SK-N-SH treated with all-trans-retinoic acid at 6 μM for 48 hours (cell line): ENCODE measurements at regions not wholly inside any gene's neighbourhood (a gene's known extent, or its start where the extent isn't known, plus 50 kb on each side); places are given as distances from the start of the nearest gene placed in this dataset.

ENCODE experiments used
- ATAC-seq: fragments of 200-7000 bp; cut with Tn5 transposase; 3 replicates; pipeline ENCODE4 v1.9.1; 2020; ENCODE audit warnings: mild to moderate bottlenecking, moderate library complexity
- ARNTL ChIP-seq: fragments of 450-650 bp; formaldehyde crosslinking; IDR thresholded peaks from 2 replicates; pipeline ENCODE4 v1.5.0; 2020; ENCODE audit warnings: low read depth, mild to moderate bottlenecking, moderate library complexity, borderline replicate concordance
- CSDC2 ChIP-seq: fragments of 250-450 bp; sonication (Bioruptor Pico); IDR thresholded peaks from 2 replicates; pipeline ENCODE4 v1.5.0; 2020; ENCODE audit warnings: mild to moderate bottlenecking, moderate library complexity
- ESRRG ChIP-seq: fragments of 250-450 bp; sonication (Bioruptor Pico); IDR thresholded peaks from 2 replicates; pipeline ENCODE4 v1.6.1; 2021; ENCODE audit warnings: mild to moderate bottlenecking
- GLIS3 ChIP-seq: fragments of 250-450 bp; sonication (Bioruptor Pico); IDR thresholded peaks from 2 replicates; pipeline ENCODE4 v1.5.0; 2020; ENCODE audit warnings: mild to moderate bottlenecking, moderate library complexity
- PPARA ChIP-seq: fragments of 250-450 bp; sonication (Bioruptor Pico); IDR thresholded peaks from 2 replicates; pipeline ENCODE4 v1.5.0; 2020; ENCODE audit warnings: mild to moderate bottlenecking, borderline replicate concordance
- RARB ChIP-seq: fragments of 250-450 bp; sonication (Bioruptor Pico); IDR thresholded peaks from 2 replicates; pipeline ENCODE4 v1.8.0; 2021; ENCODE audit warnings: mild to moderate bottlenecking, moderate library complexity
- SNAI2 ChIP-seq: fragments of 250-450 bp; sonication (Bioruptor Pico); IDR thresholded peaks from 2 replicates; pipeline ENCODE4 v1.5.0; 2020; ENCODE audit warnings: mild to moderate bottlenecking, moderate library complexity
- TCF4 ChIP-seq: fragments of 250-450 bp; sonication (Bioruptor Pico); IDR thresholded peaks from 2 replicates; pipeline ENCODE4 v1.8.0; 2021; ENCODE audit warnings: mild to moderate bottlenecking, moderate library complexity, borderline replicate concordance
- TOX ChIP-seq: fragments of 250-450 bp; sonication (Bioruptor Pico); IDR thresholded peaks from 2 replicates; pipeline ENCODE4 v1.8.0; 2021; ENCODE audit warnings: mild to moderate bottlenecking, moderate library complexity, borderline replicate concordance
- ZFP3 ChIP-seq: fragments of 250-450 bp; sonication (Bioruptor Pico); IDR thresholded peaks from 2 replicates; pipeline ENCODE4 v1.5.0; 2020; ENCODE audit warnings: mild to moderate bottlenecking, moderate library complexity
- ZFP30 ChIP-seq: fragments of 450-650 bp; formaldehyde crosslinking; IDR thresholded peaks from 2 replicates; pipeline ENCODE4 v1.5.0; 2022; ENCODE audit warnings: mild to moderate bottlenecking, moderate library complexity
- ZNF565 ChIP-seq: fragments of 450-650 bp; formaldehyde crosslinking; conservative IDR thresholded peaks from 2 replicates; pipeline ENCODE4 v1.5.0; 2020; ENCODE audit warnings: low read depth, mild to moderate bottlenecking, moderate library complexity
- ZNF70 ChIP-seq: fragments of 450-650 bp; formaldehyde crosslinking; IDR thresholded peaks from 2 replicates; pipeline ENCODE4 v1.5.0; 2020; ENCODE audit warnings: mild to moderate bottlenecking, moderate library complexity
- ZNF8 ChIP-seq: fragments of 450-650 bp; formaldehyde crosslinking; IDR thresholded peaks from 2 replicates; pipeline ENCODE4 v1.5.0; 2020; ENCODE audit warnings: mild to moderate bottlenecking, moderate library complexity
- TF ChIP-seq, protein P1 (sequence below): fragments of 250-450 bp; sonication (Bioruptor Pico); IDR thresholded peaks from 2 replicates; pipeline ENCODE4 v1.5.0; 2020; ENCODE audit warnings: mild to moderate bottlenecking, moderate library complexity
- TF ChIP-seq, protein P2 (sequence below): fragments of 250-450 bp; sonication (Bioruptor Pico); IDR thresholded peaks from 2 replicates; pipeline ENCODE4 v1.5.1; 2021; ENCODE audit warnings: mild to moderate bottlenecking, moderate library complexity
- TF ChIP-seq, protein P3 (sequence below): fragments of 250-450 bp; sonication (Bioruptor Pico); IDR thresholded peaks from 2 replicates; pipeline ENCODE4 v1.8.0; 2020; ENCODE audit warnings: mild to moderate bottlenecking, moderate library complexity, borderline replicate concordance
- TF ChIP-seq, protein P4 (sequence below): fragments of 250-450 bp; sonication (Bioruptor Pico); IDR thresholded peaks from 2 replicates; pipeline ENCODE4 v1.5.1; 2020; ENCODE audit warnings: low read depth, mild to moderate bottlenecking, moderate library complexity
- TF ChIP-seq, protein P5 (sequence below): fragments of 250-450 bp; sonication (Bioruptor Pico); IDR thresholded peaks from 2 replicates; pipeline ENCODE4 v1.8.0; 2021; ENCODE audit warnings: low read depth, mild to moderate bottlenecking, moderate library complexity, borderline replicate concordance

DNA sequence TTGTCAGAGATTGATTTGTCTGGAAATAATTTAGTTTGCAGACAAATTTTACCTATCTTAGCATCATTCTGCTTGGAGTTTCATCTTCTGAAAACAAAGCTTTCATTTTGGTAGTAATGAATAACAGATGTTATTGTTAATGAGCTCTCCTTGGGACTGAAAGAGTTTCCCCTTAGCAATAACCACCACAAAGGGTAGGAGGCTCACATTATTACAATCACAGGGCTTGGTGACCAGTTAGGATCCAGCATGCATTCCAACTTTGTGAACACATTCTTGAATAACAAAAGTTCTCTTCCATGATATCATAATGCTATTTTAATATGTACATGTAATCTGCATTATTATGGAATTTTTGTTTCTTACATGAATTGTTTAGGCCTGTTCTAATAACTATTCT, 148.8 kb upstream of the VWC2 start:
- TF ChIP-seq, protein P1, sequence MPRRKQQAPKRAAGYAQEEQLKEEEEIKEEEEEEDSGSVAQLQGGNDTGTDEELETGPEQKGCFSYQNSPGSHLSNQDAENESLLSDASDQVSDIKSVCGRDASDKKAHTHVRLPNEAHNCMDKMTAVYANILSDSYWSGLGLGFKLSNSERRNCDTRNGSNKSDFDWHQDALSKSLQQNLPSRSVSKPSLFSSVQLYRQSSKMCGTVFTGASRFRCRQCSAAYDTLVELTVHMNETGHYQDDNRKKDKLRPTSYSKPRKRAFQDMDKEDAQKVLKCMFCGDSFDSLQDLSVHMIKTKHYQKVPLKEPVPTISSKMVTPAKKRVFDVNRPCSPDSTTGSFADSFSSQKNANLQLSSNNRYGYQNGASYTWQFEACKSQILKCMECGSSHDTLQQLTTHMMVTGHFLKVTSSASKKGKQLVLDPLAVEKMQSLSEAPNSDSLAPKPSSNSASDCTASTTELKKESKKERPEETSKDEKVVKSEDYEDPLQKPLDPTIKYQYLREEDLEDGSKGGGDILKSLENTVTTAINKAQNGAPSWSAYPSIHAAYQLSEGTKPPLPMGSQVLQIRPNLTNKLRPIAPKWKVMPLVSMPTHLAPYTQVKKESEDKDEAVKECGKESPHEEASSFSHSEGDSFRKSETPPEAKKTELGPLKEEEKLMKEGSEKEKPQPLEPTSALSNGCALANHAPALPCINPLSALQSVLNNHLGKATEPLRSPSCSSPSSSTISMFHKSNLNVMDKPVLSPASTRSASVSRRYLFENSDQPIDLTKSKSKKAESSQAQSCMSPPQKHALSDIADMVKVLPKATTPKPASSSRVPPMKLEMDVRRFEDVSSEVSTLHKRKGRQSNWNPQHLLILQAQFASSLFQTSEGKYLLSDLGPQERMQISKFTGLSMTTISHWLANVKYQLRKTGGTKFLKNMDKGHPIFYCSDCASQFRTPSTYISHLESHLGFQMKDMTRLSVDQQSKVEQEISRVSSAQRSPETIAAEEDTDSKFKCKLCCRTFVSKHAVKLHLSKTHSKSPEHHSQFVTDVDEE (CRISPR knock-in tag), result peak; percentile 40; the same call in 1 of the 2 replicates
- TF ChIP-seq RARB (CRISPR knock-in tag), result no peak
- no peak for ATAC-seq

DNA sequence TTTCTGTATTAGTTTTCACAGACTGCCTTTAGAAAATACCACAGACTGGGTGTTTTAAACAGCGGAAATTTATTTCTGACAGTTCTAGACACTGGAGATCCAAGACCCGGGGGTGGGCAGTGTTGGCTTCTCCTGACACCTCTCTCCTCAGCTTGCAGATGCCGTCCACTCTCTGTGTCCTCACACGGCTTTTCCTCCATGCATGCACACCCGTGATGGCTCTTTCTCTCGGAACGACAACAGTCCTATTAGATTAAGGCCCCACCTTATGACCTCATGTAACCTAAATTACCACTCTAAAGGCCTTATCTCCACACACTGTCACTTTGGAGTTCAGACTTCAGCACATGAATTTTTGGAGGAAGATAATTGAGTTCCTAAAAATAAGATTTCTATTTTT, 142.9 kb upstream of the VWC2 start:
- TF ChIP-seq GLIS3 (no peak), SNAI2 (CRISPR knock-in tag) (no peak), TOX (CRISPR knock-in tag) (no peak), PPARA (CRISPR knock-in tag) (no peak), ESRRG (no peak), CSDC2 (no peak), ZNF70 (CRISPR knock-in tag) (no peak), ZNF565 (CRISPR knock-in tag) (no peak), ZFP30 (CRISPR knock-in tag) (no peak)
- TF ChIP-seq, protein P2, sequence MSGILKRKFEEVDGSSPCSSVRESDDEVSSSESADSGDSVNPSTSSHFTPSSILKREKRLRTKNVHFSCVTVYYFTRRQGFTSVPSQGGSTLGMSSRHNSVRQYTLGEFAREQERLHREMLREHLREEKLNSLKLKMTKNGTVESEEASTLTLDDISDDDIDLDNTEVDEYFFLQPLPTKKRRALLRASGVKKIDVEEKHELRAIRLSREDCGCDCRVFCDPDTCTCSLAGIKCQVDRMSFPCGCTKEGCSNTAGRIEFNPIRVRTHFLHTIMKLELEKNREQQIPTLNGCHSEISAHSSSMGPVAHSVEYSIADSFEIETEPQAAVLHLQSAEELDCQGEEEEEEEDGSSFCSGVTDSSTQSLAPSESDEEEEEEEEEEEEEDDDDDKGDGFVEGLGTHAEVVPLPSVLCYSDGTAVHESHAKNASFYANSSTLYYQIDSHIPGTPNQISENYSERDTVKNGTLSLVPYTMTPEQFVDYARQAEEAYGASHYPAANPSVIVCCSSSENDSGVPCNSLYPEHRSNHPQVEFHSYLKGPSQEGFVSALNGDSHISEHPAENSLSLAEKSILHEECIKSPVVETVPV (CRISPR knock-in tag), result no peak
- TF ChIP-seq, protein P3, sequence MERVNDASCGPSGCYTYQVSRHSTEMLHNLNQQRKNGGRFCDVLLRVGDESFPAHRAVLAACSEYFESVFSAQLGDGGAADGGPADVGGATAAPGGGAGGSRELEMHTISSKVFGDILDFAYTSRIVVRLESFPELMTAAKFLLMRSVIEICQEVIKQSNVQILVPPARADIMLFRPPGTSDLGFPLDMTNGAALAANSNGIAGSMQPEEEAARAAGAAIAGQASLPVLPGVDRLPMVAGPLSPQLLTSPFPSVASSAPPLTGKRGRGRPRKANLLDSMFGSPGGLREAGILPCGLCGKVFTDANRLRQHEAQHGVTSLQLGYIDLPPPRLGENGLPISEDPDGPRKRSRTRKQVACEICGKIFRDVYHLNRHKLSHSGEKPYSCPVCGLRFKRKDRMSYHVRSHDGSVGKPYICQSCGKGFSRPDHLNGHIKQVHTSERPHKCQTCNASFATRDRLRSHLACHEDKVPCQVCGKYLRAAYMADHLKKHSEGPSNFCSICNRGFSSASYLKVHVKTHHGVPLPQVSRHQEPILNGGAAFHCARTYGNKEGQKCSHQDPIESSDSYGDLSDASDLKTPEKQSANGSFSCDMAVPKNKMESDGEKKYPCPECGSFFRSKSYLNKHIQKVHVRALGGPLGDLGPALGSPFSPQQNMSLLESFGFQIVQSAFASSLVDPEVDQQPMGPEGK (CRISPR knock-in tag), result no peak
- TF ChIP-seq, protein P4, sequence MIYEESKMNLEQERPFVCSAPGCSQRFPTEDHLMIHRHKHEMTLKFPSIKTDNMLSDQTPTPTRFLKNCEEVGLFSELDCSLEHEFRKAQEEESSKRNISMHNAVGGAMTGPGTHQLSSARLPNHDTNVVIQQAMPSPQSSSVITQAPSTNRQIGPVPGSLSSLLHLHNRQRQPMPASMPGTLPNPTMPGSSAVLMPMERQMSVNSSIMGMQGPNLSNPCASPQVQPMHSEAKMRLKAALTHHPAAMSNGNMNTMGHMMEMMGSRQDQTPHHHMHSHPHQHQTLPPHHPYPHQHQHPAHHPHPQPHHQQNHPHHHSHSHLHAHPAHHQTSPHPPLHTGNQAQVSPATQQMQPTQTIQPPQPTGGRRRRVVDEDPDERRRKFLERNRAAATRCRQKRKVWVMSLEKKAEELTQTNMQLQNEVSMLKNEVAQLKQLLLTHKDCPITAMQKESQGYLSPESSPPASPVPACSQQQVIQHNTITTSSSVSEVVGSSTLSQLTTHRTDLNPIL (CRISPR knock-in tag), result no peak
- TF ChIP-seq, protein P5, sequence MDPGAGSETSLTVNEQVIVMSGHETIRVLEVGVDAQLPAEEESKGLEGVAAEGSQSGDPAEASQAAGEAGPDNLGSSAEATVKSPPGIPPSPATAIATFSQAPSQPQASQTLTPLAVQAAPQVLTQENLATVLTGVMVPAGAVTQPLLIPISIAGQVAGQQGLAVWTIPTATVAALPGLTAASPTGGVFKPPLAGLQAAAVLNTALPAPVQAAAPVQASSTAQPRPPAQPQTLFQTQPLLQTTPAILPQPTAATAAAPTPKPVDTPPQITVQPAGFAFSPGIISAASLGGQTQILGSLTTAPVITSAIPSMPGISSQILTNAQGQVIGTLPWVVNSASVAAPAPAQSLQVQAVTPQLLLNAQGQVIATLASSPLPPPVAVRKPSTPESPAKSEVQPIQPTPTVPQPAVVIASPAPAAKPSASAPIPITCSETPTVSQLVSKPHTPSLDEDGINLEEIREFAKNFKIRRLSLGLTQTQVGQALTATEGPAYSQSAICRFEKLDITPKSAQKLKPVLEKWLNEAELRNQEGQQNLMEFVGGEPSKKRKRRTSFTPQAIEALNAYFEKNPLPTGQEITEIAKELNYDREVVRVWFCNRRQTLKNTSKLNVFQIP (CRISPR knock-in tag), result no peak
- no peak for ATAC-seq

DNA sequence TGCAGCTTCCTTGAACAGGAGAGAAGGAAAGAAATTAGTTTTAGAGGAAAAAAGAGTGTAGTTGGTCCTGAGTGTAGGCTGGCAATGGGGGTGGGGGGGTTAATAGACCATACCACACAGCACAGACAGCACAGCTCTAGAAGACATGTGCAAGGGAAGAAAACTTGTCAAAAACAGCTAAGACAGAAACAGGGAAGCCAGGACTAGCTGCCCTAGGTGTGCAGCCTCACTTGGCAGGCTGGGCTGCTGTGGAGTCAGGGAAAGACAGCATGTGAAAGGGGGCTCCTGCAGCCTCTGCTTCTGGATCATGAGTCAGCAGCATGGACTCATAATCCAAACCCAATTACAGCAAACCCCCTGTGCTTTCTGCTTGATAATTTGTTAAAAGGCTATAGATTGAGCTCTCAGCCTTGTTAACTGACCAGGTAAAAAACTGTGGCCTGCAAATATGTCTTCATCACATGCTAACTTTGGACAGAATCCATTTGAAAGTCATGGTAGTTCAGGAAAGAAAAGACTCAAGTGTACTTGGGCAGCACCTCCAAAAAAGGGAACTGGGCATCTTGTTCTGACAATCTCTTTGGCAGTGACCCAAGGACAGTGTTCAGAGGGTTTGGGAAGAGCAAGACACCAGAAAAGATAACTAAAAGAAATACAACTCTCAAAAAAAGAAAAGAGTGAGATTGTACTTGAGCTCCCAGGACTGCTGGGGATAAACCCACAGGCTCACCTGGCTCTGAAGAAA, 142.2 kb upstream of the VWC2 start:
- no peak for ATAC-seq
- TF ChIP-seq ARNTL (CRISPR knock-in tag) (no peak), ZNF8 (no peak), ZFP3 (no peak), GLIS3 (no peak), TCF4 (CRISPR knock-in tag) (no peak), CSDC2 (no peak), ZNF565 (CRISPR knock-in tag) (no peak), PPARA (CRISPR knock-in tag) (no peak), ESRRG (no peak)
- TF ChIP-seq, protein P2 (CRISPR knock-in tag), result no peak
- TF ChIP-seq, protein P4 (CRISPR knock-in tag), result no peak
- TF ChIP-seq, protein P5 (CRISPR knock-in tag), result no peak
- TF ChIP-seq, protein P1 (CRISPR knock-in tag), result no peak
